OCI-LY3 (cell line): ENCODE measurements at regions not wholly inside any gene's neighbourhood (a gene's known extent, or its start where the extent isn't known, plus 50 kb on each side); places are given as distances from the start of the nearest gene placed in this dataset.
"Not testable (repeated sequence)": the region's sequence is repeated elsewhere in the genome, so short reads cannot be mapped to it uniquely, and the experiment has no call there.

Experiments used
- H2AFZ ChIP-seq: fragments of 200-600, 300-600 bp; shearing (Covaris generic); 2 replicates; pipeline ENCODE4 v1.6.0; 2014; ENCODE audit warnings: antibody characterized with exemption, low read depth, low read length
- H3K27ac ChIP-seq: fragments of 200-600, 300-600 bp; sonication (generic); 2 replicates; pipeline ENCODE4 v1.5.1; 2014; ENCODE audit warnings: mild to moderate bottlenecking, low read length, moderate library complexity, mixed read lengths
- H3K27me3 ChIP-seq: fragments of 200-600, 300-600 bp; sonication (generic); 2 replicates; pipeline ENCODE4 v1.6.1; 2014; ENCODE audit warnings: low read depth, low read length, mixed read lengths
- H3K36me3 ChIP-seq: fragments of 200-600, 300-600 bp; sonication (generic); replicated peaks from 2 replicates; pipeline ENCODE3; 2014; ENCODE audit warnings: low read depth, low read length, mixed read lengths
- H3K4me1 ChIP-seq: fragments of 300-600, 200-600 bp; sonication (generic); 2 replicates; pipeline ENCODE4 v1.6.1; 2014; ENCODE audit warnings: low read length, mixed read lengths
- H3K4me2 ChIP-seq: fragments of 200-600, 300-600 bp; sonication (generic); 2 replicates; pipeline ENCODE4 v1.6.1; 2014; ENCODE audit warnings: low read length, mixed read lengths
- H3K4me3 ChIP-seq: fragments of 300-600, 200-600 bp; sonication (generic); 2 replicates; pipeline ENCODE4 v1.5.1; 2014; ENCODE audit warnings: antibody characterized with exemption, mild to moderate bottlenecking, low read length, moderate library complexity
- H3K79me2 ChIP-seq: fragments of 300-600, 200-600 bp; shearing (Covaris generic); 2 replicates; pipeline ENCODE4 v1.6.1; 2014; ENCODE audit warnings: mild to moderate bottlenecking, low read length, mixed read lengths
- H3K9ac ChIP-seq: fragments of 300-600, 200-600 bp; shearing (Covaris generic); 2 replicates; pipeline ENCODE4 v1.6.0; 2014; ENCODE audit warnings: mild to moderate bottlenecking, low read length, moderate library complexity
- H3K9me3 ChIP-seq: fragments of 200-600, 300-600 bp; shearing (Covaris generic); 2 replicates; pipeline ENCODE4 v1.6.1; 2014; ENCODE audit warnings: low read length, mixed read lengths; ENCODE audit not compliant: insufficient read depth
- H4K20me1 ChIP-seq: fragments of 200-600, 300-600 bp; sonication (generic); 2 replicates; pipeline ENCODE4 v1.6.1; 2016; ENCODE audit warnings: low read length, mixed read lengths; ENCODE audit not compliant: insufficient read depth
- CTCF ChIP-seq: fragments of 200-600, 300-600 bp; sonication (generic); IDR thresholded peaks from 2 replicates; pipeline ENCODE4 v1.5.1; 2014; ENCODE audit warnings: antibody characterized with exemption, low read length, low read depth
- EZH2phosphoT487 ChIP-seq: fragments of 200-600 bp; shearing (Covaris generic); IDR thresholded peaks from 2 replicates; pipeline ENCODE4 v1.6.1; 2018; ENCODE audit warnings: antibody characterized with exemption, mixed run types, low read depth

- H3K4me2 ChIP-seq, result no peak overlapping the region
- no peak overlapping the region for H2AFZ ChIP-seq
- H3K36me3 ChIP-seq, result no peaks in the 10 kb centered on the region
- H3K9ac ChIP-seq, result no peak overlapping the region
- no peaks in the 10 kb centered on the region for H3K79me2 ChIP-seq
- TF ChIP-seq EZH2phosphoT487 (no peak), CTCF (no peak)
- H3K9me3 ChIP-seq, result no peaks in the 10 kb centered on the region
- no peaks in the 10 kb centered on the region for H3K4me1 ChIP-seq
- no peak overlapping the region for H3K27ac ChIP-seq
- H4K20me1 ChIP-seq, result no peaks in the 10 kb centered on the region
- H3K27me3 ChIP-seq, result no peaks in the 10 kb centered on the region
- H3K4me3 ChIP-seq, result no peak overlapping the region
These were observed 1194.6 kb upstream of the WWC1 start for GRCh38 chr5:167096816-167097215.

GRCh38 chr5:167104351-167104750 is 1187.1 kb upstream of the WWC1 start:
- no peak overlapping the region for H3K4me3 ChIP-seq
- no peaks in the 10 kb centered on the region for H3K27me3 ChIP-seq
- no peaks in the 10 kb centered on the region for H3K79me2 ChIP-seq
- H3K4me2 ChIP-seq, result no peak overlapping the region
- no peaks in the 10 kb centered on the region for H4K20me1 ChIP-seq
- H3K27ac ChIP-seq, result no peak overlapping the region
- H3K36me3 ChIP-seq, result no peaks in the 10 kb centered on the region
- H3K9me3 ChIP-seq, result no peaks in the 10 kb centered on the region
- no peak overlapping the region for H2AFZ ChIP-seq
- H3K4me1 ChIP-seq, result no peaks in the 10 kb centered on the region
- TF ChIP-seq CTCF (no peak), EZH2phosphoT487 (no peak)
- no peak overlapping the region for H3K9ac ChIP-seq

GRCh38 chr5:167105941-167106340 is 1185.5 kb upstream of the WWC1 start:
- Histone ChIP-seq H3K79me2 (no peaks in the 10 kb centered on the region), H3K9me3 (no peaks in the 10 kb centered on the region), H3K4me3 (no peak overlapping the region), H3K4me2 (no peak overlapping the region), H3K27me3 (no peaks in the 10 kb centered on the region), H3K9ac (no peak overlapping the region), H3K27ac (no peak overlapping the region), H4K20me1 (no peaks in the 10 kb centered on the region), H2AFZ (no peak overlapping the region), H3K36me3 (no peaks in the 10 kb centered on the region), H3K4me1 (no peaks in the 10 kb centered on the region)
- no peak for TF ChIP-seq CTCF
- no peak for TF ChIP-seq EZH2phosphoT487

GRCh38 chr5:167107684-167108083 is 1183.8 kb upstream of the WWC1 start:
- Histone ChIP-seq H3K36me3 (no peaks in the 10 kb centered on the region), H2AFZ (no peak overlapping the region), H3K9ac (no peak overlapping the region), H3K9me3 (no peaks in the 10 kb centered on the region), H3K27ac (no peak overlapping the region), H3K4me2 (no peak overlapping the region), H4K20me1 (no peaks in the 10 kb centered on the region), H3K4me1 (no peaks in the 10 kb centered on the region), H3K4me3 (no peak overlapping the region), H3K27me3 (no peaks in the 10 kb centered on the region), H3K79me2 (no peaks in the 10 kb centered on the region)
- TF ChIP-seq EZH2phosphoT487, result no peak
- no peak for TF ChIP-seq CTCF

- H4K20me1 ChIP-seq, H3K27me3 ChIP-seq, H3K27ac ChIP-seq, H3K9me3 ChIP-seq, H2AFZ ChIP-seq, H3K4me2 ChIP-seq, H3K4me1 ChIP-seq, H3K4me3 ChIP-seq, H3K36me3 ChIP-seq, H3K79me2 ChIP-seq, H3K9ac ChIP-seq: not testable (repeated sequence)
These were observed 1183.2 kb upstream of the WWC1 start for GRCh38 chr5:167108266-167108665.
